ENCODE measurements at regions not wholly inside any gene's neighbourhood (a gene's known extent, or its start where the extent isn't known, plus 50 kb on each side); places are given as distances from the start of the nearest gene placed in this dataset.

- Histone ChIP-seq H3K79me1 (ENCODE audit: low read length) (no peaks in the 10 kb centered on the region), H4K91ac (ENCODE audit: low read depth, low read length) (no peak overlapping the region), H3K14ac (ENCODE audit: low read length) (no peak overlapping the region), H4K8ac (ENCODE audit: low read depth, low read length) (no peak overlapping the region), H3K18ac (ENCODE audit: low read length) (no peak overlapping the region), H3K4me2 (ENCODE audit: low read length) (no peak overlapping the region), H3K23ac (ENCODE audit: low read length) (no peak overlapping the region), H3K4ac (ENCODE audit: low read depth, low read length) (no peak overlapping the region), H4K12ac (ENCODE audit: low read depth, low read length) (no peak overlapping the region), H2BK12ac (ENCODE audit: low read length) (no peak overlapping the region), H3K9me3 (ENCODE audit: insufficient read depth, low read depth, low read length) (peaks cover 2% of the 10 kb centered on the region), H2BK5ac (ENCODE audit: low read depth, low read length, poor library complexity) (no peak overlapping the region), H3K79me2 (ENCODE audit: control insufficient read depth, insufficient read depth, low read length, poor library complexity) (no peaks in the 10 kb centered on the region), H3K27me3 (ENCODE audit: insufficient read depth, low read length) (no peaks in the 10 kb centered on the region), H2BK120ac (ENCODE audit: insufficient read depth, low read length, poor library complexity) (no peak overlapping the region), H3K4me3 (ENCODE audit: low read depth, low read length) (no peak overlapping the region), H3K4me1 (ENCODE audit: control insufficient read depth in 1 of 2, insufficient read depth in 2 of 2, low read length in 2 of 2) (no peaks in the 10 kb centered on the region), H3K27ac (ENCODE audit: low read depth, low read length) (no peak overlapping the region), H2AK5ac (ENCODE audit: low read length) (no peak overlapping the region), H3K9ac (ENCODE audit: low read length) (no peak overlapping the region), H3K36me3 (ENCODE audit: control insufficient read depth in 1 of 2, insufficient read depth in 2 of 2, low read length in 2 of 2) (no peaks in the 10 kb centered on the region), H2AFZ (ENCODE audit: insufficient read depth, low read length, poor library complexity) (no peak overlapping the region)
- no CpG with 5 or more reads among the region's 5 CpGs for WGBS (ENCODE audit: extremely low coverage, insufficient coverage, insufficient read length)
- DNase-seq, result no peak
Measured at GRCh38 chr6:14047151-14047740, 70.3 kb upstream of the CD83 start.

GRCh38 chr6:14048837-14049236 lies 68.7 kb upstream of the CD83 start:
- H3K4me1 ChIP-seq (ENCODE audit: control insufficient read depth in 1 of 2, insufficient read depth in 2 of 2, low read length in 2 of 2), result no peaks in the 10 kb centered on the region
- no peaks in the 10 kb centered on the region for H3K79me2 ChIP-seq (ENCODE audit: control insufficient read depth, insufficient read depth, low read length, poor library complexity)
- no peak overlapping the region for H3K4ac ChIP-seq (ENCODE audit: low read depth, low read length)
- H4K91ac ChIP-seq (ENCODE audit: low read depth, low read length), result no peak overlapping the region
- no peak for DNase-seq
- no peak overlapping the region for H2AK5ac ChIP-seq (ENCODE audit: low read length)
- H3K36me3 ChIP-seq (ENCODE audit: control insufficient read depth in 1 of 2, insufficient read depth in 2 of 2, low read length in 2 of 2), result no peaks in the 10 kb centered on the region
- H2BK120ac ChIP-seq (ENCODE audit: insufficient read depth, low read length, poor library complexity), result no peak overlapping the region
- H2BK5ac ChIP-seq (ENCODE audit: low read depth, low read length, poor library complexity), result no peak overlapping the region
- H3K9me3 ChIP-seq (ENCODE audit: insufficient read depth, low read depth, low read length), result peaks cover 2% of the 10 kb centered on the region
- H3K23ac ChIP-seq (ENCODE audit: low read length), result no peak overlapping the region
- no peak overlapping the region for H2BK12ac ChIP-seq (ENCODE audit: low read length)
- no peak overlapping the region for H4K8ac ChIP-seq (ENCODE audit: low read depth, low read length)
- H2AFZ ChIP-seq (ENCODE audit: insufficient read depth, low read length, poor library complexity), result no peak overlapping the region
- no CpG with 5 or more reads among the region's 3 CpGs for WGBS (ENCODE audit: extremely low coverage, insufficient coverage, insufficient read length)
- no peak overlapping the region for H3K9ac ChIP-seq (ENCODE audit: low read length)
- no peak overlapping the region for H4K12ac ChIP-seq (ENCODE audit: low read depth, low read length)
- no peaks in the 10 kb centered on the region for H3K79me1 ChIP-seq (ENCODE audit: low read length)
- no peaks in the 10 kb centered on the region for H3K27me3 ChIP-seq (ENCODE audit: insufficient read depth, low read length)
- no peak overlapping the region for H3K14ac ChIP-seq (ENCODE audit: low read length)
- no peak overlapping the region for H3K4me2 ChIP-seq (ENCODE audit: low read length)
- no peak overlapping the region for H3K4me3 ChIP-seq (ENCODE audit: low read depth, low read length)
- H3K18ac ChIP-seq (ENCODE audit: low read length), result no peak overlapping the region
- no peak overlapping the region for H3K27ac ChIP-seq (ENCODE audit: low read depth, low read length)

GRCh38 chr6:14051355-14051754 lies 66.2 kb upstream of the CD83 start:
- Histone ChIP-seq H3K27me3 (ENCODE audit: insufficient read depth, low read length) (no peaks in the 10 kb centered on the region), H3K4me1 (ENCODE audit: control insufficient read depth in 1 of 2, insufficient read depth in 2 of 2, low read length in 2 of 2) (no peaks in the 10 kb centered on the region), H2BK120ac (ENCODE audit: insufficient read depth, low read length, poor library complexity) (no peak overlapping the region), H4K12ac (ENCODE audit: low read depth, low read length) (no peak overlapping the region), H3K9me3 (ENCODE audit: insufficient read depth, low read depth, low read length) (peaks cover 2% of the 10 kb centered on the region), H3K4me3 (ENCODE audit: low read depth, low read length) (no peak overlapping the region), H4K91ac (ENCODE audit: low read depth, low read length) (no peak overlapping the region), H2BK12ac (ENCODE audit: low read length) (no peak overlapping the region), H3K79me1 (ENCODE audit: low read length) (no peaks in the 10 kb centered on the region), H3K79me2 (ENCODE audit: control insufficient read depth, insufficient read depth, low read length, poor library complexity) (no peaks in the 10 kb centered on the region), H3K27ac (ENCODE audit: low read depth, low read length) (no peak overlapping the region), H3K9ac (ENCODE audit: low read length) (no peak overlapping the region), H3K18ac (ENCODE audit: low read length) (no peak overlapping the region), H2AK5ac (ENCODE audit: low read length) (no peak overlapping the region), H4K8ac (ENCODE audit: low read depth, low read length) (no peak overlapping the region), H2AFZ (ENCODE audit: insufficient read depth, low read length, poor library complexity) (no peak overlapping the region), H3K4me2 (ENCODE audit: low read length) (no peak overlapping the region), H3K36me3 (ENCODE audit: control insufficient read depth in 1 of 2, insufficient read depth in 2 of 2, low read length in 2 of 2) (no peaks in the 10 kb centered on the region), H3K14ac (ENCODE audit: low read length) (no peak overlapping the region), H2BK5ac (ENCODE audit: low read depth, low read length, poor library complexity) (no peak overlapping the region), H3K4ac (ENCODE audit: low read depth, low read length) (no peak overlapping the region), H3K23ac (ENCODE audit: low read length) (no peak overlapping the region)
- DNase-seq, result no peak
- no CpG with 5 or more reads among the region's 2 CpGs for WGBS (ENCODE audit: extremely low coverage, insufficient coverage, insufficient read length)

- no peak overlapping the region for H3K23ac ChIP-seq (ENCODE audit: low read length)
- no peak overlapping the region for H2AK5ac ChIP-seq (ENCODE audit: low read length)
- H3K4ac ChIP-seq (ENCODE audit: low read depth, low read length), result no peak overlapping the region
- H3K9me3 ChIP-seq (ENCODE audit: insufficient read depth, low read depth, low read length), result peaks cover 2% of the 10 kb centered on the region
- H3K14ac ChIP-seq (ENCODE audit: low read length), result no peak overlapping the region
- no peaks in the 10 kb centered on the region for H3K36me3 ChIP-seq (ENCODE audit: control insufficient read depth in 1 of 2, insufficient read depth in 2 of 2, low read length in 2 of 2)
- H2BK120ac ChIP-seq (ENCODE audit: insufficient read depth, low read length, poor library complexity), result no peak overlapping the region
- no peak overlapping the region for H2BK12ac ChIP-seq (ENCODE audit: low read length)
- H3K27ac ChIP-seq (ENCODE audit: low read depth, low read length), result no peak overlapping the region
- H3K4me1 ChIP-seq (ENCODE audit: control insufficient read depth in 1 of 2, insufficient read depth in 2 of 2, low read length in 2 of 2), result no peaks in the 10 kb centered on the region
- no peak overlapping the region for H3K9ac ChIP-seq (ENCODE audit: low read length)
- no peak overlapping the region for H4K12ac ChIP-seq (ENCODE audit: low read depth, low read length)
- H2BK5ac ChIP-seq (ENCODE audit: low read depth, low read length, poor library complexity), result no peak overlapping the region
- no peak overlapping the region for H3K18ac ChIP-seq (ENCODE audit: low read length)
- H3K4me3 ChIP-seq (ENCODE audit: low read depth, low read length), result no peak overlapping the region
- no peaks in the 10 kb centered on the region for H3K27me3 ChIP-seq (ENCODE audit: insufficient read depth, low read length)
- no peak for DNase-seq
- no peaks in the 10 kb centered on the region for H3K79me1 ChIP-seq (ENCODE audit: low read length)
- H3K4me2 ChIP-seq (ENCODE audit: low read length), result no peak overlapping the region
- no CpG with 5 or more reads among the region's 2 CpGs for WGBS (ENCODE audit: extremely low coverage, insufficient coverage, insufficient read length)
- H4K8ac ChIP-seq (ENCODE audit: low read depth, low read length), result no peak overlapping the region
- H2AFZ ChIP-seq (ENCODE audit: insufficient read depth, low read length, poor library complexity), result no peak overlapping the region
- H4K91ac ChIP-seq (ENCODE audit: low read depth, low read length), result no peak overlapping the region
- no peaks in the 10 kb centered on the region for H3K79me2 ChIP-seq (ENCODE audit: control insufficient read depth, insufficient read depth, low read length, poor library complexity)
Measured at GRCh38 chr6:14053811-14054210, 63.8 kb upstream of the CD83 start.

Data from trophoblast cell (in vitro differentiated cells and primary cell).